Stimulated activated CD8-positive, alpha-beta memory T cell treated with anti-CD3 and anti-CD28 coated beads, Interleukin-7, amount 100 ng/mL, for 24 hours (primary cell): ENCODE measurements at regions not wholly inside any gene's neighbourhood (a gene's known extent, or its start where the extent isn't known, plus 50 kb on each side); places are given as distances from the start of the nearest gene placed in this dataset.
"Not testable (repeated sequence)": the region's sequence is repeated elsewhere in the genome, so short reads cannot be mapped to it uniquely, and the experiment has no call there.

Experiments used
- DNase-seq: peaks from one replicate; pipeline ENCODE4 v3.0.0-alpha.2; 2020; ENCODE audit warnings: low read depth

- DNase-seq: no peak
Observed at GRCh38 chr6:139534472-139535115, 160.1 kb upstream of the CITED2 start.

GRCh38 chr6:139533573-139534471, 159.4 kb upstream of the CITED2 start:
- no peak for DNase-seq

GRCh38 chr6:139533171-139533570, 158.7 kb upstream of the CITED2 start:
- DNase-seq: no peak

- no peak for DNase-seq
Observed at GRCh38 chr6:139531148-139532115, 157.0 kb upstream of the CITED2 start.

GRCh38 chr6:139530561-139530960, 156.1 kb upstream of the CITED2 start:
- DNase-seq: no peak

- DNase-seq: no peak
Observed at GRCh38 chr6:139529420-139529819, 155.0 kb upstream of the CITED2 start.

GRCh38 chr6:139528471-139528870, 154.0 kb upstream of the CITED2 start:
- DNase-seq: no peak

GRCh38 chr6:139525415-139525814, 151.0 kb upstream of the CITED2 start:
- no peak for DNase-seq

- no peak for DNase-seq
Observed at GRCh38 chr6:139523986-139524385, 149.5 kb upstream of the CITED2 start.

- no peak for DNase-seq
Observed at GRCh38 chr6:139522511-139523220, 148.2 kb upstream of the CITED2 start.

GRCh38 chr6:139521338-139521737, 146.9 kb upstream of the CITED2 start:
- no peak for DNase-seq

- no peak for DNase-seq
Observed at GRCh38 chr6:139520321-139520768, 145.9 kb upstream of the CITED2 start.

- no peak for DNase-seq
Observed at GRCh38 chr6:139519571-139520031, 145.2 kb upstream of the CITED2 start.

GRCh38 chr6:139519097-139519496, 144.6 kb upstream of the CITED2 start:
- no peak for DNase-seq

GRCh38 chr6:139518556-139519091, 144.2 kb upstream of the CITED2 start:
- DNase-seq: no peak

GRCh38 chr6:139517998-139518555, 143.6 kb upstream of the CITED2 start:
- not testable (repeated sequence) for DNase-seq

- no peak for DNase-seq
Observed at GRCh38 chr6:139515511-139515910, 141.1 kb upstream of the CITED2 start.

- DNase-seq: no peak
Observed at GRCh38 chr6:139514819-139515218, 140.4 kb upstream of the CITED2 start.

- no peak for DNase-seq
Observed at GRCh38 chr6:139510040-139510790, 135.8 kb upstream of the CITED2 start.

GRCh38 chr6:139509167-139509566, 134.7 kb upstream of the CITED2 start:
- DNase-seq: no peak
